HCT116 (cell line): ENCODE measurements at regions not wholly inside any gene's neighbourhood (a gene's known extent, or its start where the extent isn't known, plus 50 kb on each side); places are given as distances from the start of the nearest gene placed in this dataset.
"Not testable (repeated sequence)": the region's sequence is repeated elsewhere in the genome, so short reads cannot be mapped to it uniquely, and the experiment has no call there.

Experiments used
- ATAC-seq: fragments of 200-7000 bp; cut with Tn5 transposase; 2 replicates; pipeline ENCODE4 v1.9.1; 2020; ENCODE audit warnings: mild to moderate bottlenecking, moderate library complexity
- BruUV-seq: library from RNA; stranded (reverse); fragments of 400-500 nt; replicated peaks from 2 replicates; lab custom pipeline; 2021; lab: Mats Ljungman, UMichigan
- CTCF ChIA-PET: fragments of 300-600 bp; sonication (Branson Sonifier 250); formaldehyde crosslinking; loops from one replicate; lab custom pipeline; 2021; ENCODE audit warnings: antibody characterized with exemption; lab: Charles Lee
- POLR2A ChIA-PET: fragments of 300-600, 350-600 bp; sonication (Branson Sonifier 250); formaldehyde crosslinking; loops from one replicate; lab custom pipeline; 2021; ENCODE audit warnings: antibody characterized with exemption; lab: Charles Lee
- RAD21 ChIA-PET, 2 experiments: fragments of 300-600 bp; sonication (Branson Sonifier 250); formaldehyde crosslinking; loops; one replicate each; lab custom pipeline; 2023; ENCODE audit warnings: low total read pairs in 2 of 2; ENCODE audit not compliant: uncharacterized antibody in 2 of 2, unreplicated experiment in 2 of 2, low non-redundant PET in 1 of 2; lab: Charles Lee
- DNase-seq: peaks from one replicate; pipeline ENCODE4 v3.0.0-alpha.2; 2010; ENCODE audit warnings: low read depth, low spot score
- H2AFZ ChIP-seq: fragments of 200-600 bp; shearing (Covaris generic), sonication (generic); 2 replicates; pipeline ENCODE4 v1.6.1; 2017; ENCODE audit warnings: low read depth, mixed run types, mixed read lengths, antibody characterized with exemption, low read length; ENCODE audit not compliant: poor library complexity, severe bottlenecking
- H3K27ac ChIP-seq: 2 replicates; pipeline ENCODE4 v1.5.1; 2012; ENCODE audit warnings: low read depth, low read length
- H3K27me3 ChIP-seq: fragments of 200-600 bp; sonication (generic); 2 replicates; pipeline ENCODE4 v1.6.1; 2016; ENCODE audit warnings: mixed run types, low read length, mixed read lengths; ENCODE audit not compliant: insufficient read depth
- H3K36me3 ChIP-seq, 2 experiments: fragments of 200-500 bp in 1 of 2; fragments of 200-600 bp in 1 of 2; sonication (Bioruptor generic) in 1 of 2; sonication (generic) in 1 of 2; 2 replicates each; pipeline versions ENCODE4 v1.5.1 to v1.6.1; 2014 to 2016; ENCODE audit warnings: low read length in 2 of 2, inconsistent platforms in 1 of 2, mixed read lengths in 1 of 2, mixed run types in 1 of 2; ENCODE audit not compliant: insufficient read depth in 2 of 2, control insufficient read depth in 1 of 2
- H3K4me1 ChIP-seq, 2 experiments: fragments of 200-600 bp in 1 of 2; sonication (generic) in 1 of 2; 2 replicates each; pipeline versions ENCODE4 v1.5.1 to v1.6.1; 2012 to 2017; ENCODE audit warnings: low read length in 2 of 2, inconsistent platforms in 1 of 2, mild to moderate bottlenecking in 1 of 2, mixed read lengths in 1 of 2, mixed run types in 1 of 2, moderate library complexity in 1 of 2; ENCODE audit not compliant: insufficient read depth in 2 of 2, control insufficient read depth in 1 of 2
- H3K4me2 ChIP-seq: fragments of 200-600 bp; sonication (generic); 2 replicates; pipeline ENCODE4 v1.6.1; 2017; ENCODE audit warnings: mixed run types, low read length, mixed read lengths
- H3K4me3 ChIP-seq, 2 experiments: fragments of 200-600 bp in 1 of 2; sonication (generic) in 1 of 2; replicated peaks in 1 of 2; 2 replicates each; pipeline ENCODE4 v1.5.1; 2011 to 2016; ENCODE audit warnings: low read length in 2 of 2, control low read depth in 1 of 2, low read depth in 1 of 2, mild to moderate bottlenecking in 1 of 2, mixed read lengths in 1 of 2, mixed run types in 1 of 2
- H3K79me2 ChIP-seq: fragments of 200-600 bp; sonication (generic); 2 replicates; pipeline ENCODE4 v1.6.1; 2017; ENCODE audit warnings: mild to moderate bottlenecking, mixed run types, low read length, moderate library complexity, mixed read lengths; ENCODE audit not compliant: insufficient read depth
- H3K9ac ChIP-seq: fragments of 200-600 bp; sonication (generic); 2 replicates; pipeline ENCODE4 v1.6.1; 2016; ENCODE audit warnings: low read length, mixed read lengths
- H3K9me2 ChIP-seq: fragments of 200-600 bp; sonication (generic), shearing (Covaris generic); 2 replicates; pipeline ENCODE4 v1.6.1; 2017; ENCODE audit warnings: mixed run types, mild to moderate bottlenecking, moderate library complexity; ENCODE audit not compliant: insufficient read depth
- H3K9me3 ChIP-seq, 2 experiments: fragments of 200-500 bp in 1 of 2; fragments of 200-600 bp in 1 of 2; sonication (Bioruptor generic) in 1 of 2; sonication (generic) in 1 of 2; 2 replicates each; pipeline ENCODE4 v1.6.1; 2014 to 2017; ENCODE audit warnings: low read length in 2 of 2, mixed read lengths in 2 of 2, inconsistent platforms in 1 of 2, low read depth in 1 of 2, mild to moderate bottlenecking in 1 of 2, mixed run types in 1 of 2, moderate library complexity in 1 of 2; ENCODE audit not compliant: control insufficient read depth in 1 of 2, insufficient read depth in 1 of 2
- H4K20me1 ChIP-seq: fragments of 200-600 bp; sonication (generic), shearing (Covaris generic); 2 replicates; pipeline ENCODE4 v1.6.1; 2017; ENCODE audit warnings: mixed run types, mild to moderate bottlenecking, moderate library complexity; ENCODE audit not compliant: insufficient read depth
- EZH2phosphoT487 ChIP-seq: fragments of 200-600 bp; IDR thresholded peaks from 2 replicates; pipeline ENCODE4 v1.6.1; 2018; ENCODE audit warnings: antibody characterized with exemption, borderline replicate concordance
- POLR2A ChIP-seq: IDR thresholded peaks from 2 replicates; pipeline ENCODE4 v1.7.0; 2011; ENCODE audit warnings: borderline replicate concordance; ENCODE audit not compliant: insufficient read depth, insufficient read length; ENCODE audit errors: extremely low read depth
- RAD21 ChIP-seq: IDR thresholded peaks from 2 replicates; pipeline ENCODE4 v1.6.1; 2012; ENCODE audit warnings: low read depth, mild to moderate bottlenecking
- intact Hi-C: fragments of 100-400 bp; cut with micrococcal nuclease; formaldehyde crosslinking; loops from 2 replicates; pipeline ENCODE4 v1.10.0; 2022

- Histone ChIP-seq H2AFZ (no peak overlapping the region), H3K36me3 (no peaks in the 10 kb centered on the region), H3K9ac (no peak overlapping the region), H3K27me3 (no peaks in the 10 kb centered on the region), H3K4me1 (no peaks in the 10 kb centered on the region), H3K9me2 (no peaks in the 10 kb centered on the region), H3K9me3 (0 out of 4 replicates have a peak, but pooled peaks cover 0 to 5% of the 10 kb centered on the region in 2 experiments), H3K27ac (no peak overlapping the region), H3K4me3 (no peak overlapping the region), H3K4me2 (no peak overlapping the region), H3K79me2 (0 out of 2 replicates have a peak, but pooled peaks cover 4% of the 10 kb centered on the region), H4K20me1 (no peaks in the 10 kb centered on the region)
- ChIA-PET RAD21 (no interaction called here), POLR2A (no interaction called here), CTCF (interaction anchor here (0.8 kb wide), 1 partner anchor 320 kb away, joined by 3 read pairs; no protein-coding TSS in a partner anchor)
- no peak for DNase-seq
- TF ChIP-seq EZH2phosphoT487 (no peak), RAD21 (no peak), POLR2A (no peak)
- BruUV-seq: no TSS peak
- ATAC-seq: no peak
- intact Hi-C loops: loop anchor here (10.0 kb wide), 1 partner anchor 412 kb away; no protein-coding TSS in a partner anchor
Observed at GRCh38 chr17:63086483-63087185, 120.6 kb downstream of the TANC2 start.

- H3K36me3 ChIP-seq, H3K9me3 ChIP-seq, H3K9me2 ChIP-seq, intact Hi-C loops, H3K79me2 ChIP-seq, H3K9ac ChIP-seq, H4K20me1 ChIP-seq, DNase-seq, H3K27ac ChIP-seq, BruUV-seq, CTCF ChIA-PET, ATAC-seq, H2AFZ ChIP-seq, RAD21 ChIA-PET, POLR2A ChIA-PET, H3K27me3 ChIP-seq, H3K4me1 ChIP-seq, H3K4me3 ChIP-seq, H3K4me2 ChIP-seq: not testable (repeated sequence)
Observed at GRCh38 chr17:63090358-63091114, 124.5 kb downstream of the TANC2 start.

- BruUV-seq, H3K36me3 ChIP-seq, CTCF ChIA-PET, H3K9me2 ChIP-seq, H4K20me1 ChIP-seq, ATAC-seq, POLR2A ChIA-PET, H3K4me2 ChIP-seq, DNase-seq, H3K9ac ChIP-seq, H2AFZ ChIP-seq, H3K4me3 ChIP-seq, H3K27me3 ChIP-seq, H3K79me2 ChIP-seq, H3K4me1 ChIP-seq, H3K9me3 ChIP-seq, H3K27ac ChIP-seq, RAD21 ChIA-PET, intact Hi-C loops: not testable (repeated sequence)
Observed at GRCh38 chr17:63091909-63092308, 125.9 kb downstream of the TANC2 start.
